Right atrium auricular region (tissue), 2 donors: ENCODE measurements at regions not wholly inside any gene's neighbourhood (a gene's known extent, or its start where the extent isn't known, plus 50 kb on each side); places are given as distances from the start of the nearest gene placed in this dataset.

Experiments
- DNase-seq: peaks from one replicate; pipeline ENCODE4 v3.0.0-alpha.2; 2019; ENCODE audit warnings: low spot score
- H3K27ac ChIP-seq, 2 donors: fragments of 200-600 bp; sonication (generic); 1 replicate in 1 of 2; 2 replicates in 1 of 2; pipeline ENCODE4 v1.5.1; 2016 to 2019
- H3K27me3 ChIP-seq, 2 donors: fragments of 200-600 bp; sonication (generic); one replicate each; pipeline versions ENCODE4 v1.5.1 to v1.6.0; 2017 to 2019
- H3K36me3 ChIP-seq: fragments of 200-600 bp; sonication (generic); one replicate; pipeline ENCODE4 v1.5.1; 2016
- H3K4me1 ChIP-seq, 2 donors: fragments of 200-600 bp; sonication (generic); one replicate each; pipeline versions ENCODE4 v1.5.1 to v1.6.0; 2017 to 2019
- H3K4me3 ChIP-seq, 2 donors: fragments of 200-600 bp; sonication (generic); 1 replicate in 1 of 2; 2 replicates in 1 of 2; pipeline ENCODE4 v1.5.1; 2017 to 2019; ENCODE audit warnings: mild to moderate bottlenecking in 1 of 2, moderate library complexity in 1 of 2
- H3K9me3 ChIP-seq, 2 donors: fragments of 200-600 bp; sonication (generic); one replicate each; pipeline ENCODE4 v1.5.1; 2019
- TF ChIP-seq, protein P1 (sequence below), 2 donors: fragments of 200-600 bp; sonication (generic); IDR thresholded peaks; one replicate each; pipeline ENCODE4 v1.5.1; 2019; ENCODE audit warnings: antibody characterized with exemption in 2 of 2

DNA sequence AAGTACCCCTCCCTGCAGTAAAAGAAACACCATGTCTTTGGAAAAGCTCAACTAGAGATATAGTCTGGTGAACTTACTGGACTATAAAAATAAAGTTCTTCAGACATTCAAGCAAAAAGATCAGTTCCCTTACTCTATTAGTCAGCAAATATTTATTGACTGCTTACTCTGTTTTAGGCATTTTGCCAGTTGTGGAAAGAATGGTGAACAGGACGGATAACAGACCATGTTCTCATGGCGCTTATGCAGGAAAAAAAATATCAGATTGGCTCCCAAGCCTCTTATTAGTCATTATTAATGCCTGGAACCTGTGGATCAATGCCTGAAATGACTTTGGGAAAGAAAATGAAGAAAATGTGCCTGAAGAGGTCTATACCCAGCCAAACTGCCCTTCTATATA lies 282.2 kb upstream of the EPHA7 start:
- Histone ChIP-seq H3K27me3 (no peaks in the 10 kb centered on the region), H3K36me3 (no peaks in the 10 kb centered on the region), H3K27ac (no peak overlapping the region), H3K4me3 (no peak overlapping the region), H3K4me1 (no peaks in the 10 kb centered on the region), H3K9me3 (peaks cover 0 to 4% of the 10 kb centered on the region in 2 donors)
- DNase-seq, result no peak
- TF ChIP-seq, protein P1, sequence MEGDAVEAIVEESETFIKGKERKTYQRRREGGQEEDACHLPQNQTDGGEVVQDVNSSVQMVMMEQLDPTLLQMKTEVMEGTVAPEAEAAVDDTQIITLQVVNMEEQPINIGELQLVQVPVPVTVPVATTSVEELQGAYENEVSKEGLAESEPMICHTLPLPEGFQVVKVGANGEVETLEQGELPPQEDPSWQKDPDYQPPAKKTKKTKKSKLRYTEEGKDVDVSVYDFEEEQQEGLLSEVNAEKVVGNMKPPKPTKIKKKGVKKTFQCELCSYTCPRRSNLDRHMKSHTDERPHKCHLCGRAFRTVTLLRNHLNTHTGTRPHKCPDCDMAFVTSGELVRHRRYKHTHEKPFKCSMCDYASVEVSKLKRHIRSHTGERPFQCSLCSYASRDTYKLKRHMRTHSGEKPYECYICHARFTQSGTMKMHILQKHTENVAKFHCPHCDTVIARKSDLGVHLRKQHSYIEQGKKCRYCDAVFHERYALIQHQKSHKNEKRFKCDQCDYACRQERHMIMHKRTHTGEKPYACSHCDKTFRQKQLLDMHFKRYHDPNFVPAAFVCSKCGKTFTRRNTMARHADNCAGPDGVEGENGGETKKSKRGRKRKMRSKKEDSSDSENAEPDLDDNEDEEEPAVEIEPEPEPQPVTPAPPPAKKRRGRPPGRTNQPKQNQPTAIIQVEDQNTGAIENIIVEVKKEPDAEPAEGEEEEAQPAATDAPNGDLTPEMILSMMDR (IDR thresholded peaks at IDR 0.05), result no peak

- Histone ChIP-seq H3K27ac (no peak overlapping the region), H3K4me1 (no peaks in the 10 kb centered on the region), H3K9me3 (no peaks in the 10 kb centered on the region), H3K27me3 (no peaks in the 10 kb centered on the region), H3K4me3 (no peak overlapping the region), H3K36me3 (no peaks in the 10 kb centered on the region)
- DNase-seq, result no peak
- TF ChIP-seq, protein P1 (IDR thresholded peaks at IDR 0.05), result no peak
Observed at GRCh38 chr6:93685494-93685893, 266.1 kb upstream of the EPHA7 start.

- TF ChIP-seq, protein P1 (IDR thresholded peaks at IDR 0.05), result no peak
- Histone ChIP-seq H3K27ac (no peak overlapping the region), H3K27me3 (no peaks in the 10 kb centered on the region), H3K36me3 (no peaks in the 10 kb centered on the region), H3K4me1 (no peaks in the 10 kb centered on the region), H3K9me3 (no peaks in the 10 kb centered on the region), H3K4me3 (no peak overlapping the region)
- no peak for DNase-seq
Observed at GRCh38 chr6:93684339-93684738, 265.0 kb upstream of the EPHA7 start.

DNA sequence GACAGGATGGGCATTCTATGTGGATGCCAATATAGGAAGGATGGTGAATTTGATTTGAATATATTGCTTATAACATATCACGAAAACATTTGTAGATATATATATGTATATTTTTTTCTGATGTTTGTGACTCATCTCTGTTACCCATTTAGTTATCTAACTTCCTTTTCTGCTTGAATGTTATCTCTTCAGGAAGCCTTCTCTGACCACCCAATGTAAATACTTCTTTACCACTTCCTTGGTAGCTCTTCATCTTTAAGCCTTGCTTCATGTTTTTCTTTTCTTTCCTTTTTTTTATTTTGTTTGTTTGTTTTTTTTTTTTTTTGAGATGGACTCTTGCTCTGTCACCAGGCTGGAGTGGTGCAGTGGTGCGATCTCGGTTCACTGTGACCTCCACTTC lies 260.5 kb upstream of the EPHA7 start:
- no peaks in the 10 kb centered on the region for H3K27me3 ChIP-seq
- no peak overlapping the region for H3K4me3 ChIP-seq
- H3K9me3 ChIP-seq, result no peaks in the 10 kb centered on the region
- no peaks in the 10 kb centered on the region for H3K36me3 ChIP-seq
- TF ChIP-seq, protein P1 (IDR thresholded peaks at IDR 0.05), result no peak
- H3K4me1 ChIP-seq, result no peaks in the 10 kb centered on the region
- DNase-seq, result no peak
- H3K27ac ChIP-seq, result no peak overlapping the region

DNA sequence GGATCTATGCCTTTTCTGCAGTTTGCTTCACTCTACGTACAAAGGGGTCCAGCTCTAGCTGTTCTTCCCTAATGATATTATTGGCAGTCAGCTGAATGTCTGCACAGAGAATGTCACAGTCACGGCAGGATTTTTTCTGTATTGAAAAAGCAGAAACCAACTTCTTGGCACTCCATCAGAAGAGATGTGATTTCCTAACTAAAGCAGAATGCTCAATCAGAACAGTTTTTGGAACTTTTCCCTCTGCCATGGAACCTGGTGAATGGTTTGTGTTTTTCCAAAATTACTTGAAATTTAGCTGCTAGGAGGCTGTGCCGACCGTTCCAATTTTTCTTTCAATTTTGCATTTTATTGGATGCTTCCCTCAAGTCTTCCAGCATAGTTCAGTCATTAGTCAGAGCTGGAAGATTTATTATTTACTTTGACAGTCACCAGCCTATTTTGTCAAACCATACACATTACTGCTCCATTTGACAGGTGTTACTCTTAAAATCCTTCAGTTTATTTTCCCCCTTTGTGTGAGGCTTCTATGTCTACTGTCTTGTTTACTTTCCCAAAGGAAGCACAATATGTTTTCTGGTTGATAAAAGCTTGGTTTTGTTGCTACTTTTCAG lies 259.6 kb upstream of the EPHA7 start:
- no peaks in the 10 kb centered on the region for H3K36me3 ChIP-seq
- H3K27me3 ChIP-seq, result no peaks in the 10 kb centered on the region
- H3K4me1 ChIP-seq, result no peaks in the 10 kb centered on the region
- no peak for DNase-seq
- no peak overlapping the region for H3K4me3 ChIP-seq
- no peak overlapping the region for H3K27ac ChIP-seq
- TF ChIP-seq, protein P1 (IDR thresholded peaks at IDR 0.05), result no peak
- no peaks in the 10 kb centered on the region for H3K9me3 ChIP-seq
